Suppressor macrophage treated with lipopolysaccharide for 4 hours (primary cell): ENCODE measurements at regions not wholly inside any gene's neighbourhood (a gene's known extent, or its start where the extent isn't known, plus 50 kb on each side); places are given as distances from the start of the nearest gene placed in this dataset.
A peak's percentile ranks its signal among the peaks of the same experiment; 100 is the strongest.
"Not testable (repeated sequence)": the region's sequence is repeated elsewhere in the genome, so short reads cannot be mapped to it uniquely, and the experiment has no call there.

Experiments used
- DNase-seq: peaks from one replicate; pipeline ENCODE4 v3.0.0-alpha.2; 2020

- no peak for DNase-seq
These were observed 80.0 kb upstream of the RPH3A start for GRCh38 chr12:112711507-112711906.

- not testable (repeated sequence) for DNase-seq
These were observed 78.8 kb upstream of the RPH3A start for GRCh38 chr12:112712751-112713150.

- DNase-seq: no peak
These were observed 78.1 kb upstream of the RPH3A start for GRCh38 chr12:112713471-112713870.

- no peak for DNase-seq
These were observed 77.3 kb upstream of the RPH3A start for GRCh38 chr12:112714166-112714710.

- DNase-seq: peak; percentile 5
These were observed 75.2 kb upstream of the RPH3A start for GRCh38 chr12:112716099-112717093.

- DNase-seq: no peak
These were observed 62.7 kb upstream of the RPH3A start for GRCh38 chr12:112728864-112729263.

- DNase-seq: no peak
These were observed 56.5 kb upstream of the RPH3A start for GRCh38 chr12:112734859-112735695.

GRCh38 chr12:112738531-112738930, 53.0 kb upstream of the RPH3A start:
- DNase-seq: no peak

GRCh38 chr12:112740387-112740934, 51.1 kb upstream of the RPH3A start:
- no peak for DNase-seq

- no peak for DNase-seq
These were observed 50.4 kb upstream of the RPH3A start for GRCh38 chr12:112741106-112741505.
